HCT116 (cell line): ENCODE measurements at regions not wholly inside any gene's neighbourhood (a gene's known extent, or its start where the extent isn't known, plus 50 kb on each side); places are given as distances from the start of the nearest gene placed in this dataset.

ENCODE experiments used
- ATAC-seq: fragments of 200-7000 bp; cut with Tn5 transposase; 2 replicates; pipeline ENCODE4 v1.9.1; 2020; ENCODE audit warnings: mild to moderate bottlenecking, moderate library complexity
- BruUV-seq: library from RNA; stranded (reverse); fragments of 400-500 nt; replicated peaks from 2 replicates; lab custom pipeline; 2021; lab: Mats Ljungman, UMichigan
- CTCF ChIA-PET: fragments of 300-600 bp; sonication (Branson Sonifier 250); formaldehyde crosslinking; loops from one replicate; lab custom pipeline; 2021; ENCODE audit warnings: antibody characterized with exemption; lab: Charles Lee
- POLR2A ChIA-PET: fragments of 300-600, 350-600 bp; sonication (Branson Sonifier 250); formaldehyde crosslinking; loops from one replicate; lab custom pipeline; 2021; ENCODE audit warnings: antibody characterized with exemption; lab: Charles Lee
- RAD21 ChIA-PET, 2 experiments: fragments of 300-600 bp; sonication (Branson Sonifier 250); formaldehyde crosslinking; loops; one replicate each; lab custom pipeline; 2023; ENCODE audit warnings: low total read pairs in 2 of 2; ENCODE audit not compliant: uncharacterized antibody in 2 of 2, unreplicated experiment in 2 of 2, low non-redundant PET in 1 of 2; lab: Charles Lee
- DNase-seq: peaks from one replicate; pipeline ENCODE4 v3.0.0-alpha.2; 2010; ENCODE audit warnings: low read depth, low spot score
- H2AFZ ChIP-seq: fragments of 200-600 bp; shearing (Covaris generic), sonication (generic); 2 replicates; pipeline ENCODE4 v1.6.1; 2017; ENCODE audit warnings: low read depth, mixed run types, mixed read lengths, antibody characterized with exemption, low read length; ENCODE audit not compliant: poor library complexity, severe bottlenecking
- H3K27ac ChIP-seq: 2 replicates; pipeline ENCODE4 v1.5.1; 2012; ENCODE audit warnings: low read depth, low read length
- H3K27me3 ChIP-seq: fragments of 200-600 bp; sonication (generic); 2 replicates; pipeline ENCODE4 v1.6.1; 2016; ENCODE audit warnings: mixed run types, low read length, mixed read lengths; ENCODE audit not compliant: insufficient read depth
- H3K36me3 ChIP-seq, 2 experiments: fragments of 200-500 bp in 1 of 2; fragments of 200-600 bp in 1 of 2; sonication (Bioruptor generic) in 1 of 2; sonication (generic) in 1 of 2; 2 replicates each; pipeline versions ENCODE4 v1.5.1 to v1.6.1; 2014 to 2016; ENCODE audit warnings: low read length in 2 of 2, inconsistent platforms in 1 of 2, mixed read lengths in 1 of 2, mixed run types in 1 of 2; ENCODE audit not compliant: insufficient read depth in 2 of 2, control insufficient read depth in 1 of 2
- H3K4me1 ChIP-seq, 2 experiments: fragments of 200-600 bp in 1 of 2; sonication (generic) in 1 of 2; 2 replicates each; pipeline versions ENCODE4 v1.5.1 to v1.6.1; 2012 to 2017; ENCODE audit warnings: low read length in 2 of 2, inconsistent platforms in 1 of 2, mild to moderate bottlenecking in 1 of 2, mixed read lengths in 1 of 2, mixed run types in 1 of 2, moderate library complexity in 1 of 2; ENCODE audit not compliant: insufficient read depth in 2 of 2, control insufficient read depth in 1 of 2
- H3K4me2 ChIP-seq: fragments of 200-600 bp; sonication (generic); 2 replicates; pipeline ENCODE4 v1.6.1; 2017; ENCODE audit warnings: mixed run types, low read length, mixed read lengths
- H3K4me3 ChIP-seq, 2 experiments: fragments of 200-600 bp in 1 of 2; sonication (generic) in 1 of 2; replicated peaks in 1 of 2; 2 replicates each; pipeline ENCODE4 v1.5.1; 2011 to 2016; ENCODE audit warnings: low read length in 2 of 2, control low read depth in 1 of 2, low read depth in 1 of 2, mild to moderate bottlenecking in 1 of 2, mixed read lengths in 1 of 2, mixed run types in 1 of 2
- H3K79me2 ChIP-seq: fragments of 200-600 bp; sonication (generic); 2 replicates; pipeline ENCODE4 v1.6.1; 2017; ENCODE audit warnings: mild to moderate bottlenecking, mixed run types, low read length, moderate library complexity, mixed read lengths; ENCODE audit not compliant: insufficient read depth
- H3K9ac ChIP-seq: fragments of 200-600 bp; sonication (generic); 2 replicates; pipeline ENCODE4 v1.6.1; 2016; ENCODE audit warnings: low read length, mixed read lengths
- H3K9me2 ChIP-seq: fragments of 200-600 bp; sonication (generic), shearing (Covaris generic); 2 replicates; pipeline ENCODE4 v1.6.1; 2017; ENCODE audit warnings: mixed run types, mild to moderate bottlenecking, moderate library complexity; ENCODE audit not compliant: insufficient read depth
- H3K9me3 ChIP-seq, 2 experiments: fragments of 200-500 bp in 1 of 2; fragments of 200-600 bp in 1 of 2; sonication (Bioruptor generic) in 1 of 2; sonication (generic) in 1 of 2; 2 replicates each; pipeline ENCODE4 v1.6.1; 2014 to 2017; ENCODE audit warnings: low read length in 2 of 2, mixed read lengths in 2 of 2, inconsistent platforms in 1 of 2, low read depth in 1 of 2, mild to moderate bottlenecking in 1 of 2, mixed run types in 1 of 2, moderate library complexity in 1 of 2; ENCODE audit not compliant: control insufficient read depth in 1 of 2, insufficient read depth in 1 of 2
- H4K20me1 ChIP-seq: fragments of 200-600 bp; sonication (generic), shearing (Covaris generic); 2 replicates; pipeline ENCODE4 v1.6.1; 2017; ENCODE audit warnings: mixed run types, mild to moderate bottlenecking, moderate library complexity; ENCODE audit not compliant: insufficient read depth
- CBX3 ChIP-seq: IDR thresholded peaks from 2 replicates; pipeline ENCODE4 v1.6.1; 2012; ENCODE audit warnings: low read depth
- CTCF ChIP-seq, 3 experiments: fragments of 200-600 bp in 1 of 3; sonication (generic) in 1 of 3; IDR thresholded peaks in 2 of 3; conservative IDR thresholded peaks in 1 of 3; 2 replicates each; pipeline ENCODE4 v1.5.1; 2012 to 2017; ENCODE audit warnings: low read depth in 2 of 3, low read length in 2 of 3, antibody characterized with exemption in 1 of 3, borderline replicate concordance in 1 of 3, control low read depth in 1 of 3, mild to moderate bottlenecking in 1 of 3, mixed read lengths in 1 of 3, mixed run types in 1 of 3, moderate library complexity in 1 of 3; ENCODE audit not compliant: insufficient read depth in 1 of 3
- EGR1 ChIP-seq: IDR thresholded peaks from 2 replicates; pipeline ENCODE4 v1.6.1; 2012; ENCODE audit warnings: low read depth
- EZH2phosphoT487 ChIP-seq: fragments of 200-600 bp; IDR thresholded peaks from 2 replicates; pipeline ENCODE4 v1.6.1; 2018; ENCODE audit warnings: antibody characterized with exemption, borderline replicate concordance
- JUND ChIP-seq: IDR thresholded peaks from 2 replicates; pipeline ENCODE4 v1.6.1; 2012
- POLR2AphosphoS5 ChIP-seq: IDR thresholded peaks from 2 replicates; pipeline ENCODE4 v1.6.1; 2011; ENCODE audit warnings: mild to moderate bottlenecking, low read depth, low read length, moderate library complexity
- REST ChIP-seq: IDR thresholded peaks from 2 replicates; pipeline ENCODE4 v1.6.1; 2012; ENCODE audit warnings: low read depth
- intact Hi-C: fragments of 100-400 bp; cut with micrococcal nuclease; formaldehyde crosslinking; loops from 2 replicates; pipeline ENCODE4 v1.10.0; 2022

GRCh38 chr3:180180795-180181194, 144.1 kb upstream of the PEX5L start:
- no peaks in the 10 kb centered on the region for H4K20me1 ChIP-seq
- H3K4me3 ChIP-seq = no peak overlapping the region
- H3K27me3 ChIP-seq = peaks cover 5% of the 10 kb centered on the region; the same call in 1 of the 2 replicates
- no peak overlapping the region for H3K4me2 ChIP-seq
- no peak for DNase-seq
- no peaks in the 10 kb centered on the region for H3K4me1 ChIP-seq
- H3K27ac ChIP-seq = no peak overlapping the region
- H3K79me2 ChIP-seq = no peaks in the 10 kb centered on the region
- no peak overlapping the region for H3K9ac ChIP-seq
- RAD21 ChIA-PET = no interaction called here
- no peak for TF ChIP-seq EGR1
- no peak for TF ChIP-seq POLR2AphosphoS5
- no peak for TF ChIP-seq EZH2phosphoT487
- TF ChIP-seq REST = no peak
- TF ChIP-seq CBX3 = no peak
- TF ChIP-seq CTCF (IDR thresholded peaks at IDR 0.05 in 2 of 3, conservative IDR thresholded peaks at IDR 0.05 in 1 of 3; ENCODE audit: borderline replicate concordance in 1 of 3, insufficient read depth in 1 of 3, low read depth in 2 of 3, low read length in 2 of 3) = no peak
- TF ChIP-seq JUND = no peak
- TF ChIP-seq, all 23 proteins: peak for 0
- H2AFZ ChIP-seq = no peak overlapping the region
- no peaks in the 10 kb centered on the region for H3K9me2 ChIP-seq
- intact Hi-C loops = no loop called here
- CTCF ChIA-PET = no interaction called here
- H3K9me3 ChIP-seq = no peaks in the 10 kb centered on the region
- H3K36me3 ChIP-seq = no peaks in the 10 kb centered on the region
- no TSS peak for BruUV-seq
- POLR2A ChIA-PET = no interaction called here
- ATAC-seq = no peak
